Trophoblast cell (in vitro differentiated cells and primary cell): ENCODE measurements at regions not wholly inside any gene's neighbourhood (a gene's known extent, or its start where the extent isn't known, plus 50 kb on each side); places are given as distances from the start of the nearest gene placed in this dataset.

Experiments
- DNase-seq, 2 donors: peaks; one replicate each; pipeline ENCODE4 v3.0.0-alpha.2; 2016
- H2AFZ ChIP-seq: 2 replicates; pipeline ENCODE4 v1.6.1; 2013; ENCODE audit warnings: low read length, moderate library complexity, mild to moderate bottlenecking; ENCODE audit not compliant: insufficient read depth, poor library complexity
- H2AK5ac ChIP-seq: 2 replicates; pipeline ENCODE4 v1.6.1; 2013; ENCODE audit warnings: mild to moderate bottlenecking, low read length
- H2BK120ac ChIP-seq: 2 replicates; pipeline ENCODE4 v1.6.1; 2013; ENCODE audit warnings: low read length, mild to moderate bottlenecking, moderate library complexity; ENCODE audit not compliant: insufficient read depth, poor library complexity
- H2BK12ac ChIP-seq: 2 replicates; pipeline ENCODE4 v1.6.1; 2013; ENCODE audit warnings: mild to moderate bottlenecking, low read length, moderate library complexity
- H2BK5ac ChIP-seq: 2 replicates; pipeline ENCODE4 v1.6.1; 2013; ENCODE audit warnings: low read length, low read depth, moderate library complexity, mild to moderate bottlenecking; ENCODE audit not compliant: poor library complexity
- H3K14ac ChIP-seq: 2 replicates; pipeline ENCODE4 v1.6.1; 2013; ENCODE audit warnings: mild to moderate bottlenecking, low read length
- H3K18ac ChIP-seq: 2 replicates; pipeline ENCODE4 v1.6.1; 2013; ENCODE audit warnings: mild to moderate bottlenecking, low read length
- H3K23ac ChIP-seq: 2 replicates; pipeline ENCODE4 v1.6.1; 2013; ENCODE audit warnings: low read length
- H3K27ac ChIP-seq: 2 replicates; pipeline ENCODE4 v1.5.1; 2013; ENCODE audit warnings: low read depth, mild to moderate bottlenecking, inconsistent platforms, low read length, moderate library complexity
- H3K27me3 ChIP-seq: 2 replicates; pipeline ENCODE4 v1.6.1; 2013; ENCODE audit warnings: inconsistent platforms, mild to moderate bottlenecking, low read length, moderate library complexity; ENCODE audit not compliant: insufficient read depth
- H3K36me3 ChIP-seq, 2 experiments: 1 replicate in 1 of 2; 2 replicates in 1 of 2; pipeline ENCODE4 v1.6.1; 2013; ENCODE audit warnings: low read length in 2 of 2, mild to moderate bottlenecking in 2 of 2, moderate library complexity in 1 of 2; ENCODE audit not compliant: insufficient read depth in 2 of 2, control insufficient read depth in 1 of 2
- H3K4ac ChIP-seq: 2 replicates; pipeline ENCODE4 v1.6.1; 2013; ENCODE audit warnings: low read depth, mild to moderate bottlenecking, low read length, moderate library complexity
- H3K4me1 ChIP-seq, 2 experiments: 1 replicate in 1 of 2; 2 replicates in 1 of 2; pipeline ENCODE4 v1.6.1; 2013; ENCODE audit warnings: low read length in 2 of 2, mild to moderate bottlenecking in 2 of 2, moderate library complexity in 1 of 2; ENCODE audit not compliant: insufficient read depth in 2 of 2, control insufficient read depth in 1 of 2
- H3K4me2 ChIP-seq: 2 replicates; pipeline ENCODE4 v1.6.1; 2013; ENCODE audit warnings: inconsistent platforms, mild to moderate bottlenecking, low read length, moderate library complexity
- H3K4me3 ChIP-seq: 2 replicates; pipeline ENCODE4 v1.5.1; 2013; ENCODE audit warnings: mild to moderate bottlenecking, low read depth, low read length, inconsistent platforms
- H3K79me1 ChIP-seq: one replicate; pipeline ENCODE4 v1.6.1; 2013; ENCODE audit warnings: low read length
- H3K79me2 ChIP-seq: 2 replicates; pipeline ENCODE4 v1.6.1; 2013; ENCODE audit warnings: low read length, mild to moderate bottlenecking; ENCODE audit not compliant: control insufficient read depth, insufficient read depth, poor library complexity
- H3K9ac ChIP-seq: 2 replicates; pipeline ENCODE4 v1.6.1; 2013; ENCODE audit warnings: mild to moderate bottlenecking, low read length
- H3K9me3 ChIP-seq: 2 replicates; pipeline ENCODE4 v1.6.1; 2013; ENCODE audit warnings: low read depth, mild to moderate bottlenecking, control low read depth, inconsistent platforms, low read length; ENCODE audit not compliant: insufficient read depth
- H4K12ac ChIP-seq: 2 replicates; pipeline ENCODE4 v1.6.1; 2013; ENCODE audit warnings: low read depth, mild to moderate bottlenecking, low read length, moderate library complexity
- H4K8ac ChIP-seq: 2 replicates; pipeline ENCODE4 v1.6.1; 2013; ENCODE audit warnings: low read depth, mild to moderate bottlenecking, low read length, moderate library complexity
- H4K91ac ChIP-seq: one replicate; pipeline ENCODE4 v1.6.1; 2013; ENCODE audit warnings: low read depth, mild to moderate bottlenecking, low read length, moderate library complexity
- WGBS: extraction: QIAGEN DNeasy Blood & Tissue Kit; methylation state at CpG from one replicate; pipeline ENCODE4 v1.1.7; 2013; ENCODE audit warnings: missing lambda C conversion rate; ENCODE audit not compliant: insufficient read length, insufficient coverage; ENCODE audit errors: extremely low coverage; 5-methylcytosine and 5-hydroxymethylcytosine counted together

DNA sequence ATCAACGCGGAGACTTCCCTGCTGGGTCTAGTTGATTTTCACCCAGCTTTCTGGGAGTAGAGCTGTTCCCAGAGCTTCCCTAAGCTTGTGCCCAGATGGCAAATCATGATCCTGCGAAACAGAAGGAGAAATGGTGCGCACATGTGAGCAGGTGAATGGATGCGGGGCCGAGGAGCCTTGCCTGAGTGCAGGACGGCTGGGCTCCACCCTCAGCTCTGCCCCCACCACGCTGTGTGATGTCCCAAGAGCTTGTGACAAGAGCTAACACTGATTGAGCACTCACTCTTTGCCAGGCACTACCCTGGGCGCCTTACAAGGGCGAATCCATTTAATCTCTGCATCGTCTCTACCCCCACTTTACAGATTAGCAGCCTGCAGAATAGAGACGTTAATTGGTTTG is 162.7 kb upstream of the RPL38 start:
- Histone ChIP-seq H3K4ac (no peak overlapping the region), H3K79me1 (no peaks in the 10 kb centered on the region), H4K12ac (no peak overlapping the region), H2BK5ac (no peak overlapping the region), H3K27me3 (no peaks in the 10 kb centered on the region), H2AK5ac (no peak overlapping the region), H3K27ac (no peak overlapping the region), H3K4me3 (no peak overlapping the region), H2AFZ (no peak overlapping the region), H3K36me3 (no peaks in the 10 kb centered on the region), H4K91ac (no peak overlapping the region), H3K4me2 (no peak overlapping the region), H3K9ac (no peak overlapping the region), H3K23ac (no peak overlapping the region), H3K79me2 (no peaks in the 10 kb centered on the region), H4K8ac (no peak overlapping the region), H2BK12ac (no peak overlapping the region), H3K4me1 (peaks cover 0 to 4% of the 10 kb centered on the region in 2 experiments), H3K14ac (no peak overlapping the region), H2BK120ac (no peak overlapping the region), H3K18ac (no peak overlapping the region), H3K9me3 (peaks cover 4% of the 10 kb centered on the region)
- no peak for DNase-seq
- WGBS, result no CpG with 5 or more reads among the region's 12 CpGs

GRCh38 chr17:74041869-74042640 is 161.4 kb upstream of the RPL38 start:
- Histone ChIP-seq H3K4me1 (peaks cover 0 to 6% of the 10 kb centered on the region in 2 experiments), H2BK5ac (no peak overlapping the region), H2AFZ (no peak overlapping the region), H3K4me2 (no peak overlapping the region), H3K14ac (no peak overlapping the region), H4K91ac (no peak overlapping the region), H2AK5ac (no peak overlapping the region), H3K27me3 (no peaks in the 10 kb centered on the region), H2BK120ac (no peak overlapping the region), H3K79me1 (no peaks in the 10 kb centered on the region), H4K12ac (no peak overlapping the region), H3K9me3 (peaks cover 4% of the 10 kb centered on the region), H3K79me2 (no peaks in the 10 kb centered on the region), H3K4ac (no peak overlapping the region), H3K27ac (no peak overlapping the region), H3K18ac (no peak overlapping the region), H2BK12ac (no peak overlapping the region), H3K9ac (no peak overlapping the region), H3K4me3 (no peak overlapping the region), H3K36me3 (no peaks in the 10 kb centered on the region), H4K8ac (no peak overlapping the region), H3K23ac (no peak overlapping the region)
- DNase-seq, result no peak
- no CpG with 5 or more reads among the region's 14 CpGs for WGBS

DNA sequence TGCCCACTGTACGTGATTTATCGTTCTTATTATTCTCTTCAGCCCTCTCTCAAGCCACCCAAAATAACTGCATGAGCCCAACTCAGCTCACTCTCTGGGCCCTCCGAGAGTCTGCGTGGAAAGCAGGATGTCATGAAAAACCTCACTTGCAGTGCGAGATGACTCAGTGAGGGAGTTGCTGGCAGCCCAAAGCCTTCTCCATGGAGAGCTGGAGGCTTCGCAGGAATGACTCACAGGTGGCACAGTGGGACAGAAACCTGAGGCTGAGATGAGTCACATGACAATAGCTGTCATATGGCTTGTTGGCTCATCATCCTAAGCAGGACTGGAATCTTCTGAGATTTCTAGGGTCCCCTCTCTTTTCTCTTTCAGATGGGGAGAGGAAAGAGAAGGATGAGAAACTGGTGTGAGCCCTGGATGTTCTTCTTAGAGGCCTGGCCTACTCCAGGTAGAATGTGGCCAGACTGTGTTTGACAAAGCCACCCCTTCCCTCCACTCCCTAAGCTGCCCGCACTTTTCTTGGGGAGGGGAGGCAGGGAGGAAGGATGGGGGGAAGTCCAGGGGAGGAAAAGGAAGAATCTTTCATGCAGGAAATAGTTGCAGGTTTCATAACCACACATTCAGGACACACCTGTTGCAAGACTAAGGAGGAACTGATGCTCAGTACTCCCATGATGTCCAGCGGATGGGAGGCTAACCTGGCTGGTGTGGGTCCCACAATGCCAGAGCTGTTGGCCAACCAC is 160.6 kb upstream of the RPL38 start:
- Histone ChIP-seq H3K23ac (no peak overlapping the region), H2BK12ac (no peak overlapping the region), H3K36me3 (no peaks in the 10 kb centered on the region), H4K8ac (no peak overlapping the region), H3K79me2 (no peaks in the 10 kb centered on the region), H3K79me1 (no peaks in the 10 kb centered on the region), H3K4ac (no peak overlapping the region), H3K9me3 (peaks cover 4% of the 10 kb centered on the region), H3K14ac (no peak overlapping the region), H3K27ac (no peak overlapping the region), H4K91ac (no peak overlapping the region), H3K4me1 (peaks cover 0 to 6% of the 10 kb centered on the region in 2 experiments), H2BK120ac (no peak overlapping the region), H2BK5ac (no peak overlapping the region), H2AFZ (no peak overlapping the region), H3K27me3 (no peaks in the 10 kb centered on the region), H3K4me2 (no peak overlapping the region), H4K12ac (no peak overlapping the region), H2AK5ac (no peak overlapping the region), H3K9ac (no peak overlapping the region), H3K4me3 (no peak overlapping the region), H3K18ac (no peak overlapping the region)
- peak; percentile 53 to 63 for DNase-seq
- no CpG with 5 or more reads among the region's 8 CpGs for WGBS

DNA sequence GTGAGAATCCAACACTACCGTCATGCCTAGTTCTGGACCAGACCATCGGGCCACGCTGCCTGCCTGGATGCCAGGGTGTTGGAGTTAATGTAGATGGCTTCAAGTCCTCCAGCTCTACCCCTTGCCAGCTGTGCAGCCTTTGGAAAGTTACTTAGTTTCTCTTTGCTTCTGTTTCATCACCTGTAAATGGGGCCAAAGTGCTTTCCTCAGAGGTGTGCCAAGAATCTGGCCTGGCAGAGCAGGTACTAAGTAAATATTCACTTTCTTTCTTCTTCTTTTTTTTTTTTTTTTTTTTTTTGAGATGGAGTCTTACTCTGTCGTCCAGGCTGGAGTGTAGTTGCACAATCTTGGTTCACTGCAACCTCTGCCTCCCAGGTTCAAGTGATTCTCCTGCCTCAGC is 159.5 kb upstream of the RPL38 start:
- Histone ChIP-seq H3K23ac (no peak overlapping the region), H2BK5ac (no peak overlapping the region), H3K27ac (no peak overlapping the region), H3K4me1 (peaks cover 0 to 6% of the 10 kb centered on the region in 2 experiments), H3K79me2 (no peaks in the 10 kb centered on the region), H4K91ac (no peak overlapping the region), H3K14ac (no peak overlapping the region), H3K9me3 (peaks cover 4% of the 10 kb centered on the region), H2AK5ac (no peak overlapping the region), H3K4me3 (no peak overlapping the region), H2BK12ac (no peak overlapping the region), H3K79me1 (no peaks in the 10 kb centered on the region), H4K8ac (no peak overlapping the region), H3K27me3 (no peaks in the 10 kb centered on the region), H3K9ac (no peak overlapping the region), H3K18ac (no peak overlapping the region), H3K36me3 (no peaks in the 10 kb centered on the region), H2BK120ac (no peak overlapping the region), H4K12ac (no peak overlapping the region), H3K4ac (no peak overlapping the region), H3K4me2 (no peak overlapping the region), H2AFZ (no peak overlapping the region)
- WGBS, result no CpG with 5 or more reads among the region's 4 CpGs
- DNase-seq, result no peak
